H9 (cell line): ENCODE measurements at regions not wholly inside any gene's neighbourhood (a gene's known extent, or its start where the extent isn't known, plus 50 kb on each side); places are given as distances from the start of the nearest gene placed in this dataset.
"Not testable (repeated sequence)": the region's sequence is repeated elsewhere in the genome, so short reads cannot be mapped to it uniquely, and the experiment has no call there.

ENCODE experiments used
- DNase-seq: peaks from one replicate; pipeline ENCODE4 v3.0.0-alpha.2; 2017
- H2AFZ ChIP-seq: one replicate; pipeline ENCODE4 v1.6.1; 2013; ENCODE audit warnings: mild to moderate bottlenecking, low read length, control low read depth, moderate library complexity
- H2AK5ac ChIP-seq: 2 replicates; pipeline ENCODE4 v1.6.1; 2013; ENCODE audit warnings: low read length, control low read depth, mixed read lengths; ENCODE audit not compliant: insufficient read length
- H2BK120ac ChIP-seq: one replicate; pipeline ENCODE4 v1.6.1; 2013; ENCODE audit warnings: low read depth, mild to moderate bottlenecking, low read length, control low read depth, inconsistent platforms; ENCODE audit not compliant: poor library complexity, severe bottlenecking
- H2BK12ac ChIP-seq: 2 replicates; pipeline ENCODE4 v1.6.1; 2013; ENCODE audit warnings: low read length, control low read depth, mixed read lengths, low read depth; ENCODE audit not compliant: insufficient read length
- H2BK15ac ChIP-seq: 2 replicates; pipeline ENCODE4 v1.6.1; 2013; ENCODE audit warnings: low read depth, low read length, control low read depth
- H2BK20ac ChIP-seq: one replicate; pipeline ENCODE4 v1.6.1; 2013; ENCODE audit warnings: low read depth, mild to moderate bottlenecking, low read length, control low read depth, inconsistent platforms; ENCODE audit not compliant: poor library complexity, severe bottlenecking
- H2BK5ac ChIP-seq: 2 replicates; pipeline ENCODE4 v1.6.1; 2013; ENCODE audit warnings: low read length, control low read depth, mixed read lengths; ENCODE audit not compliant: insufficient read length
- H3K14ac ChIP-seq: 2 replicates; pipeline ENCODE4 v1.6.1; 2013; ENCODE audit warnings: low read length, control low read depth; ENCODE audit not compliant: insufficient read depth
- H3K18ac ChIP-seq: 2 replicates; pipeline ENCODE4 v1.6.1; 2013; ENCODE audit warnings: low read depth, mild to moderate bottlenecking, mixed read lengths, low read length, control low read depth; ENCODE audit not compliant: insufficient read length
- H3K23ac ChIP-seq: 2 replicates; pipeline ENCODE4 v1.6.1; 2013; ENCODE audit warnings: low read length, control low read depth, mixed read lengths, low read depth; ENCODE audit not compliant: insufficient read length
- H3K23me2 ChIP-seq: 2 replicates; pipeline ENCODE4 v1.6.1; 2013; ENCODE audit warnings: low read depth, mild to moderate bottlenecking, mixed read lengths, low read length, control low read depth; ENCODE audit not compliant: insufficient read length, poor library complexity, severe bottlenecking
- H3K27ac ChIP-seq: 2 replicates; pipeline ENCODE4 v1.5.1; 2013; ENCODE audit warnings: low read length, control low read depth, mixed read lengths, low read depth; ENCODE audit not compliant: insufficient read length
- H3K27me3 ChIP-seq: 2 replicates; pipeline ENCODE4 v1.6.1; 2013; ENCODE audit warnings: low read length, control low read depth, inconsistent platforms; ENCODE audit not compliant: insufficient read depth
- H3K4ac ChIP-seq: 2 replicates; pipeline ENCODE4 v1.6.1; 2013; ENCODE audit warnings: low read depth, mild to moderate bottlenecking, control low read depth, inconsistent platforms, low read length, moderate library complexity
- H3K4me1 ChIP-seq: 2 replicates; pipeline ENCODE4 v1.6.1; 2013; ENCODE audit warnings: low read length, control low read depth, inconsistent platforms; ENCODE audit not compliant: insufficient read depth
- H3K4me2 ChIP-seq: 2 replicates; pipeline ENCODE4 v1.6.1; 2013; ENCODE audit warnings: low read length, control low read depth, mixed read lengths; ENCODE audit not compliant: insufficient read length, insufficient read depth
- H3K56ac ChIP-seq: 2 replicates; pipeline ENCODE4 v1.6.1; 2013; ENCODE audit warnings: low read depth, mild to moderate bottlenecking, mixed read lengths, low read length, control low read depth; ENCODE audit not compliant: insufficient read length
- H3K79me1 ChIP-seq: 2 replicates; pipeline ENCODE4 v1.6.1; 2013; ENCODE audit warnings: low read depth, mild to moderate bottlenecking, moderate library complexity, low read length, control low read depth, inconsistent platforms; ENCODE audit not compliant: insufficient read depth, poor library complexity, severe bottlenecking
- H3K79me2 ChIP-seq: 2 replicates; pipeline ENCODE4 v1.6.1; 2013; ENCODE audit warnings: low read length, control low read depth, inconsistent platforms; ENCODE audit not compliant: insufficient read depth
- H3K9ac ChIP-seq: 2 replicates; pipeline ENCODE4 v1.6.1; 2013; ENCODE audit warnings: low read length, control low read depth, mixed read lengths; ENCODE audit not compliant: insufficient read length; ENCODE audit errors: extremely low read depth
- H3K9me3 ChIP-seq: one replicate; pipeline ENCODE4 v1.6.1; 2013; ENCODE audit warnings: low read depth, low read length, inconsistent platforms; ENCODE audit not compliant: control insufficient read depth
- H3T11ph ChIP-seq: one replicate; pipeline ENCODE4 v1.6.1; 2013; ENCODE audit warnings: mild to moderate bottlenecking, low read length, control low read depth, inconsistent platforms
- H4K20me1 ChIP-seq: one replicate; pipeline ENCODE4 v1.6.1; 2013; ENCODE audit not compliant: control insufficient read depth, insufficient read length, insufficient read depth
- H4K5ac ChIP-seq: 2 replicates; pipeline ENCODE4 v1.6.1; 2013; ENCODE audit warnings: low read depth, mild to moderate bottlenecking, mixed read lengths, low read length, control low read depth; ENCODE audit not compliant: insufficient read length
- H4K8ac ChIP-seq: replicated peaks from 2 replicates; pipeline ENCODE4 v1.6.1; 2013; ENCODE audit warnings: low read length, control low read depth, mixed read lengths, low read depth; ENCODE audit not compliant: insufficient read length
- H4K91ac ChIP-seq: 2 replicates; pipeline ENCODE4 v1.6.1; 2013; ENCODE audit warnings: low read depth, mild to moderate bottlenecking, moderate library complexity, mixed read lengths, low read length, control low read depth; ENCODE audit not compliant: insufficient read length
- H3K27ac Mint-ChIP-seq, 3 experiments: 2 replicates in 2 of 3; 3 replicates in 1 of 3; pipeline ENCODE4 v1.8.0; 2020 to 2021; ENCODE audit warnings: mixed read lengths in 3 of 3, mild to moderate bottlenecking in 1 of 3, moderate library complexity in 1 of 3
- H3K27me3 Mint-ChIP-seq: 2 replicates; pipeline ENCODE4 v1.8.0; 2021; ENCODE audit warnings: low read depth, mild to moderate bottlenecking, moderate library complexity, mixed read lengths
- H3K36me3 Mint-ChIP-seq, 3 experiments: 2 replicates in 2 of 3; 3 replicates in 1 of 3; pipeline ENCODE4 v1.8.0; 2020 to 2021; ENCODE audit warnings: low read depth in 3 of 3, mixed read lengths in 3 of 3; ENCODE audit not compliant: insufficient read depth in 1 of 3
- H3K4me1 Mint-ChIP-seq, 2 experiments: 2 replicates each; pipeline ENCODE4 v1.8.0; 2020; ENCODE audit warnings: mixed read lengths in 2 of 2
- H3K4me3 Mint-ChIP-seq, 2 experiments: 2 replicates in 1 of 2; 3 replicates in 1 of 2; pipeline ENCODE4 v1.8.0; 2020 to 2021; ENCODE audit warnings: mild to moderate bottlenecking in 2 of 2, mixed read lengths in 2 of 2, moderate library complexity in 1 of 2
- H3K9me3 Mint-ChIP-seq, 2 experiments: 2 replicates in 1 of 2; 3 replicates in 1 of 2; pipeline ENCODE4 v1.8.0; 2020; ENCODE audit warnings: mild to moderate bottlenecking in 2 of 2, mixed read lengths in 2 of 2, moderate library complexity in 1 of 2
- WGBS: extraction: QIAGEN DNeasy Blood & Tissue Kit; methylation state at CpG from one replicate; pipeline ENCODE4 v1.1.7; 2013; ENCODE audit warnings: missing lambda C conversion rate, low lambda C conversion rate, mixed read lengths; ENCODE audit not compliant: insufficient read length; ENCODE audit errors: extremely low coverage; 5-methylcytosine and 5-hydroxymethylcytosine counted together

DNA sequence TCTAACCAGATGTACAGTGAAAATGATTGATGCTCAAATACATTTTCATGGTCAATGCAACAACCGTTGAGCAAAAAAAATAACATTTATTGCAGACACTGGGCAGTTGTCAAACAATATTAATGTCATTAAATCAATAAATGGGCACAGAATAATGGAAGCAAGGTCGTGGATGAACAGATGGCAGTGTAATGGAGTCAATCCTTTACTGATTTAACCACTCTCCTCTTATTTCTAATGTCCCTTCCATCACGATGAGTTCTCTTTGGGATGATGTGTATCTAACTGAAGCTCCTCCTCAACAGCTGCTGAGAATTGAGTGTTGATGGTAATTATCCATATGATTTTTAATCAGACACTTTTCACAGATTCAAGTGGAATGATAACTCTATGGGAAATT is 114.9 kb upstream of the ZNF658 start:
- H3K14ac ChIP-seq: not testable (repeated sequence)

DNA sequence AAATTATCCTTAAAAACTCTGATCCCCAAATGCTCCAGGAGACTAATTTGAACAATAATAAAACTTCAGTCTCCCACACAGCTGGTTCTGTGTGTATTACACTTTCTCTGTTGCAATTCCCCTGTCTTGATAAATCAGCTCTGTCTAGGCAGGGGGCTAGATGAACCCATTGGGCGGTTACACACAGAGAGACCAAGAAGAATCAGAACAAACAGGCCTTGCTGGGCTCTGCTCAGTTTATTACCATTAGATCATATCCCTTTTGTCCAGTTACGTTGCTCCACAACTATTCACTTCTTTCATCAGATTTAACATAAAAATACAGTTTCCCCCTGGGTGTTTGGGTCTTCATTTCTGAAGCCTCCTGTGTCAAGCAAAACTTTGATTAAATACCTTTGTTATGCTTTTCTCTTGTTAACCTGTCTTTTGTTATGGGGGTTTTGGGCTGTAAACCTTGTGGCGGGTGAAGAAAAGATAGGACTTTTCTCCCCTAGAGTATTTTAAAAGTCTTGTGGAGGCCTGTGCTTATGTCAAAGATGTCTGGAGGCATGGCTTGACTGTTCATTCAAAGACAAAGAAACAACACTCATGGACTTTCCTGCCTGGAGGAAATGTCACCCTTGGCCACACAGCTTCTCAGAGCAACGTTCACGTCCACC is 109.3 kb upstream of the ZNF658 start:
- H2AFZ ChIP-seq, H2BK12ac ChIP-seq, H3K9ac ChIP-seq, H3K27me3 ChIP-seq, H3T11ph ChIP-seq, H3K4me3 Mint-ChIP-seq, H4K20me1 ChIP-seq, H3K79me2 ChIP-seq, H3K79me1 ChIP-seq, H2BK120ac ChIP-seq, H3K4me1 Mint-ChIP-seq, H3K56ac ChIP-seq, H3K9me3 Mint-ChIP-seq, H2BK5ac ChIP-seq, DNase-seq, H3K27ac ChIP-seq, H4K8ac ChIP-seq, H3K9me3 ChIP-seq, H3K4ac ChIP-seq, H4K91ac ChIP-seq, H2BK20ac ChIP-seq, H3K27me3 Mint-ChIP-seq, H4K5ac ChIP-seq, H3K14ac ChIP-seq, H3K23ac ChIP-seq, H3K27ac Mint-ChIP-seq, H2AK5ac ChIP-seq, H3K18ac ChIP-seq, H3K23me2 ChIP-seq, H3K36me3 Mint-ChIP-seq, H2BK15ac ChIP-seq, H3K4me1 ChIP-seq, H3K4me2 ChIP-seq: not testable (repeated sequence)
- no CpG with 5 or more reads among the region's 5 CpGs for WGBS

More for the DNA sequence above, 114.9 kb upstream of the ZNF658 start:
- not testable (repeated sequence) for H3K36me3 Mint-ChIP-seq, H4K8ac ChIP-seq, H4K5ac ChIP-seq, H2AK5ac ChIP-seq, H3K79me2 ChIP-seq, H3K18ac ChIP-seq, H2BK120ac ChIP-seq, H3K4me1 ChIP-seq, H4K91ac ChIP-seq, DNase-seq, H3K4me3 Mint-ChIP-seq, H2BK20ac ChIP-seq, H3K56ac ChIP-seq, H3K27me3 ChIP-seq, H3K9me3 Mint-ChIP-seq, H2AFZ ChIP-seq, H2BK12ac ChIP-seq, H3K4me2 ChIP-seq, H3K4ac ChIP-seq, H3K27ac Mint-ChIP-seq, H3K23me2 ChIP-seq, H2BK5ac ChIP-seq, H3K27me3 Mint-ChIP-seq, H3K79me1 ChIP-seq, H3K23ac ChIP-seq, H3K27ac ChIP-seq, H3T11ph ChIP-seq, H3K9me3 ChIP-seq, H3K9ac ChIP-seq, H4K20me1 ChIP-seq, H2BK15ac ChIP-seq
- no CpG with 5 or more reads among the region's 3 CpGs for WGBS
- peaks cover 10 to 12% of the 10 kb centered on the region in 2 experiments for H3K4me1 Mint-ChIP-seq
